T-helper 1 cell (primary cell): ENCODE measurements at regions not wholly inside any gene's neighbourhood (a gene's known extent, or its start where the extent isn't known, plus 50 kb on each side); places are given as distances from the start of the nearest gene placed in this dataset.
"Not testable (repeated sequence)": the region's sequence is repeated elsewhere in the genome, so short reads cannot be mapped to it uniquely, and the experiment has no call there.

Experiments
- DNase-seq, 5 donors: peaks; one replicate each; pipeline ENCODE4 v3.0.0-alpha.2; 2012 to 2020

DNA sequence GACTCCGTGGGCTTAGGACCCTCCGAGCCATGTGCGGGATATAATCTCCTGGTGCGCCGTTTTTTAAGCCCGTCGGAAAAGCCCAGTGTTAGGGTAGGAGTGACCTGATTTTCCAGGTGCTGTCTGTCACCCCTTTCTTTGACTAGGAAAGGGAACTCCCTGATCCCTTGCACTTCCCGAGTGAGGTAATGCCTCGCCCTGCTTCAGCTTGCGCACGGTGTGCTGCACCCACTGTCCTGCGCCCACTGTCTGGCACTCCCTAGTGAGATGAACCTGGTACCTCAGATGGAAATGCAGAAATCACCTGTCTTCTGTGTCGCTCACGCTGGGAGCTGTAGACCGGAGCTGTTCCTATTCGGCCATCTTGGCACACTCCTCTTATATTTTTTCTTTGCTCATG, 95.1 kb upstream of the FRMD4B start:
- not testable (repeated sequence) for DNase-seq

DNA sequence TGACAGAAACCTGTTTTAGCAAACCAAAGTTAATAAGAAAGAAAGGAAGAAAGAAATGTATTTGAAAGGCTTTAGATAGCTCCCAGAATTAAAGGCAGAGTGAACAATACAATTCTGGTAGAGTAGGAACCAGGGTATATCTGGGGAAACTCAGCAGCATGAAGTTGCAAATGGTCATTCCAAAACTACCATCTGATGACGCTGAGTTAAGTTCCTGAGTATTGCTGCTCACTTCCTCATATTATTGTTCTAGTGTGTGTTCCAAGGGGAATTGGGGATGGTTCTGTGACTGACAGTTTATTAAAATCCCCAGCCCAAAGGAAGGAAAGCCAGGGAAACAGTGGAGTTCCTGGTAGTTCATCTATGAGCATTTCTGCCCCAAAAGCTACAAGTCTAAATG, 88.3 kb upstream of the FRMD4B start:
- no peak for DNase-seq

DNA sequence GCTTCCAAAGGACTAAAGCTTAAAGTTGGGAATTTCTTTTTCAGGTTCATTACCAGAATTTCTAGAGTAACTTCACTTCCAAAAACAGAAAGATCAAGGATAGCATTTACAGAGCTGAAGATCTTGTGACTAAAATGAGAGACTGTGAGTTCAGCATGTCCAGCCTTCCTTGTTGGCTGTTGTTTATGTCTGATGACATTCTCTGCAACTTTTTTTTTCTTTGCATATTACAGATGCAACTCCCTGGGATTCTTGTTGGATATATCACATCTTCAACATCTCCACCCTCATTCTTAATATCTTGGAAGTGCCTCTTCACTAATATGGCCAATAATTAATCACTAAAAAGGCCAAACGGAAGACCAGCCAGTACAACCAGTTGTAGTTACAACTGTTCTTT, 86.2 kb upstream of the FRMD4B start:
- no peak for DNase-seq

DNA sequence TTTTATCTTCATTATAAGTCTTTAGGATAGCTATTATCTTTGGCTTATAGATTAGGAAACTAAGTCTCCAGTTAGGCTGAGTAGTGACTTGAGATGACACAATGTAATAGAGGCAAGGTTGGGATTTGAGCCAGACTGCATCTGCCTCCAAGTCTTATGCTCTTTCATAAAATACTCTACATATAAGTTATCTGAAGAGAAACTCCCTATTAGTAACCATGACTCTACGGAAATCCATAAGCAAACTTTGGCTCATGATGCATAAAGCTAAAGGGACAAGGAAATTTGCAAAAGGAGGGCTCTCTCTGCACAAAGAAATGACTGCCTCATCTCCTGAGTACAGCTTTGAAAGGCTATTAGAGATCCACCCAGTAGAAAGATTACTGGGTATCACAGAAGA, 77.6 kb upstream of the FRMD4B start:
- DNase-seq: no peak

DNA sequence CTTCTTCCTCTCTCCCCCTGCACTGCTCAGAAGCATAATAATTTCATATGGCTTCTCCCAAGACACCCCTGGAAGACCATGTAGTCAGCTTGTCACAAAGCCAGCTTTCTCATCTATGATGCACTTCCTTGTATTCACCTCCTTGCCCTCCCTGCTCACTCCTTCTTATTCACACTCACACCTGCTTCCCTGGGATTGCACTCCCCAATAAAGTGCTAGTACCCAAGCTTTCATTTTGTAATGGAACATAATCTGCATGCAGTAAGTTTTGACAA, 76.9 kb upstream of the FRMD4B start:
- DNase-seq: no peak

DNA sequence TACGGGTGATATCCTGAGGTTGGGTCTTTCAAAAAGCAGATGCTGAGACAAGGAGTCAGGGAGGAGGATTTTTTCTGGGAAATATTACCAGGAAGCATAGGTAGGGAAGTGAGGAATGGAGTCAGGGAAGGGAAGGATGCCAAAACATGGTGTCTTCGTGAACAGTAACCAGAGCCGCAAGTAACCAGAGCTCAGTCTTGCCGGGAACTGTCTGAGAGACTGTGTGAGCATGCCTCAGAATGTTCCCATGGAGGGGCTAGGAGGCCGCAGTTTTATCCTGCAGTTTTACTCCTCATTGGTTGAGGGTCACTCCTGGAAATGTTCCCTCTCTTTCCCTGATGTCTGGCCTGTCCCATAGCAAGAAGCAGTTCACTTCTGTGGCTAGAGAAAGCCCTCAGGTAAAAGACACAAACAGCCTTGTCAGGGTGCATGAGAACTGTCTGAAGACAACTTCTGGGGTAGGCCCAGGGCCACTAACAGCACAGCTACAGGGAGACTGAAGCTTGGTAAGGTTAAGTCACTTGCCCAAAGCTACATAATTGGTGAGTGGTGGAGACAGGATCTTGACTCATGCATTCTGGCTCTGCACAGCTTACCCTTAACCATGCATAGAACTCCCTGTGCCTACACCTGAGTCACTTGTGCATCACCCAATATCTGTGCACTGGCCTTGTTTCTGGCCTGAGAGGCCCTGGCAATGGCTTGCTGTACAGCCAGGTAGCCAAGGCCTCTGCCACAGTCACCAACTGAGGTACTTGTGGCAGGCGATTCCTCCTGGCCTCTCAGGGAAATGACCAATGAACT, 76.3 kb upstream of the FRMD4B start:
- DNase-seq: no peak

DNA sequence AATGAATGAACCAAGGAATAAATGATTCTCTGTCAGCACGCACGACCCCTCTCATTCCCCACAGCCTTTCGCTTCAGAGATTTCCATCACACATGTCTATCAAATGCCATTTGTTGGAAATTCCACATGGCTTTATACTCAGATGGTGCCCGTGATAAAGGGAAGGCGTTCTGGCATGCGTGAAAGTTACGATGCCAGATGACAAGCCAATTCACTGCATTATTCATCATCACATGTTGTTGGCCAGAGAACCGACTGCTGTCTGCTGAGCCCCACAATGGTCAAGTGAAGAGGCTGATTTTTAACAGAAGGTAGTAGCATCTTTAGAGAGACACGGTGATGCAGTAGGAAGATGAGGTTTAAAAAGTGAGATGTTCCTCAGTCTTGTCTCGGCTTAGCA, 74.1 kb upstream of the FRMD4B start:
- DNase-seq: no peak

DNA sequence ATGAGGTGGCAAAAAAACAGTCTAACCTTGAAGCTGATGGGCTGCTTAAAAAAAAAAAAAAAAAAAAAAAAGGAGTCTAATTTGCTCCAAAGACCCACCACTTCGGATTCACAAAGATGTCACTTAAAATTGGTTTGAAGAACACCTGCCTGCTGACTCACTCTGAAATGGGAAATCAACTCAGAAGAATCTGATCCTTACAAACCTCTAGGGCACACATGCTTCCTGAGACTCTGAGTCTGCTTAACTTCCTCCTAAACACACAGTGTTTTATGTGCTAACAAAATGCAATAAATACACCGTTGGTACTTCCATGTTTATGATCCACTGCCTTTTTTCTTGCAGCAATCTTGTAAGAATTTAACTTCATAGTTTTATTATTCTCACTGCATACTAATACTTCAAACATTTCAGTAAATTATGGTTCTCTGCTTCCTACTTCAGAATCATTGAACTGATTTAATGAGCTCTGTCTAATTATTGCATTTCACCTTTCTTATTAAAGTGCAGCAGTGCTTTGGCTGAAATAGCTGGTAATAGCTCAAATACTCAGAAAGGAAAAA, 73.0 kb upstream of the FRMD4B start:
- no peak for DNase-seq

DNA sequence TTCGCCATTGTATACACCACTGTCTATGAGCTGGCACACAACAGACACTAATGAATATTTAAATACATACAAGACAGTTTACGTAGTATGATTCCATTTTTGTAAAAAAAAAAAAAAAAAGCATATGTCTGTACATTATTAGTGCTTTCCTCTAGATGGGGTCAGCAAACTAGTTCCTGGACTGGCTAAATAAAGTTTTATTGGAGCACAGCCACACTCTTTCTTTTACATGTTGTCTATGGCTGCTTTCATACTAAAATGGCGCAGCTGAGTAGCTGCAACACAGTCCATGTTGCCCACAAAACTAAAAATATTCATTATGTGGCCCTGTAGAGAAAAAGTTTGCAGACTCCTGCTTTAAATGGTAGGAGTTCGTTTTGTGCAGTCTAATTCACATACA, 70.7 kb upstream of the FRMD4B start:
- DNase-seq: no peak

DNA sequence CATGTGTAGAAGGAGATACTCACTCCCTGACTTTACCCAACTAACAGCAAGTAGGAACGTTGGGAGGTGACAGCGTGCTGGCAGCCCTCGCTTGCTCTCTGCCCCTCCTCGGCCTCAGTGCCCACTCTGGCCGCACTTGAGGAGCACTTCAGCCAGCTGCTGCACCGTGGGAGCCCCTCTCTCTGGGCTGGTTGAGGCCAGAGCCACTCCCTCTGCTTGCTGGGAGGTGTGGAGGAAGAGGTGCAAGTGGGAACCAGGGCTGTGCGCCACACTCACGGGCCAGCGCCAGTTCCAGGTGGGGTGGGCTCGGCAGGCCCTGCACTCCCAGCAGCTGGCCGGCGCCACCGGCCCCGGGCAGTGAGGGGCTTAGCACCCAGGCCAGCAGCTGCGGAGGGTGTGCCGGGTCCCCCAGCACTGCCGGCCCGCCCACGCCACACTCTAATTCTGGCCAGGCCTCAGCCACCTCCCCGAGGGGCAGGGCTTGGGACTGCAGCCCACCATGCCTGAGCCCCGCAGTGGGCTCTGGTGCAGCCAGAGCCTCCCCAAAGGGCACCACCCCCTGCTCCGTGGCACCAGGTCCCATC, 68.4 kb upstream of the FRMD4B start:
- no peak for DNase-seq

DNA sequence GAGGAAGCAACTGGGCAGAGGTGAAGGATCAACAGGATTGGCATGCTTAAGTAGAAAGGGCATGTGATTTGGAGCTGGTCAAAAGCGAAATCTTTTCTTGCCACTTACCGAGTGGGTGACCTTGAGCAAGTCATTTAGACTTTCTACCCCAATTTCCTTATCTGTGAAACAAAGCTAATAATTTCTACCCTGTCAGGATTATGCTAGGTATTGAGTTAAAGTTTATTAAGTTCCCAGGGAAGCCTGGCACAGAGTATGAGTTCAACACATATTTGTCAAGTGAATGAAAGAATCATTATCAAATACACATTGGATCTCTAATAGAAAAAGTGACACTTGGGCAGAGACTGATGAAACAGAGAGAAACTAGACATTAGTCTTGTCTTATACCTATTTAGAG, 66.4 kb upstream of the FRMD4B start:
- no peak for DNase-seq

DNA sequence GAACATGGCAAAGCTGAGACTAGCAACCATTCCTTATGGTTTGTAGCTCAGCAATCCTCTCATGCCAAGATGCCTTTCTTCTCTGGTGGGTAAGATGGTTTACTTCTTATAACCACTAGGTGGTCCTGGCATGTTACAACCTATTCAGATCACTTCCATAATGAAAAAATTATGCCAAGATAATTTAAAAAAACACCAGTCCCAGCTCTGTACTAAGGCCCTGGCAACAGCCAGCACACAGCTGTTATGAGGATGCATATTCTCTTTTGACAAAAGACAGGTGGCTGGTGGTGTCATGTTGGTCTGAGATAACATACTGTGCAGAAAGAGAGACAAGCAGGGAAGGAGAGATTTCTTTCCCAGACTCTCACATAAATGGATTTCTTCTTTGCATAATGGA, 65.7 kb upstream of the FRMD4B start:
- no peak for DNase-seq

DNA sequence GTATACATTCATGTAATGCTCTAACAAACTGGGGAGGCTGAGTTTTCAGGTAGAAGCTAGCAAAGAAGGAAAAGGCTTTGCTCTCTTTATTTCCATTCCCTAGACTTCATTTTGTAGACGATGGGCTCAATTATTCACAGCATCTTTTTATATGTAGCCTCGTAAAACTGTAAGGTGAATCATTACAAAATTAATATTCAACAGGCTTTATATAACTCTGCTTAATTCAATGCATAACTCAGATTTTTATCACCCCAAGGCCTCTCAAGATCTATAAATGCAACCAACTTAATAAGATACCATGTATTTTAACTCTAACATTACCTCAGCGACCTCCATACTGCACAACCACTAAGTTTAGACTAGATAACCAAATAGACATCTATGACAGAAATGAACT, 63.0 kb upstream of the FRMD4B start:
- no peak for DNase-seq

DNA sequence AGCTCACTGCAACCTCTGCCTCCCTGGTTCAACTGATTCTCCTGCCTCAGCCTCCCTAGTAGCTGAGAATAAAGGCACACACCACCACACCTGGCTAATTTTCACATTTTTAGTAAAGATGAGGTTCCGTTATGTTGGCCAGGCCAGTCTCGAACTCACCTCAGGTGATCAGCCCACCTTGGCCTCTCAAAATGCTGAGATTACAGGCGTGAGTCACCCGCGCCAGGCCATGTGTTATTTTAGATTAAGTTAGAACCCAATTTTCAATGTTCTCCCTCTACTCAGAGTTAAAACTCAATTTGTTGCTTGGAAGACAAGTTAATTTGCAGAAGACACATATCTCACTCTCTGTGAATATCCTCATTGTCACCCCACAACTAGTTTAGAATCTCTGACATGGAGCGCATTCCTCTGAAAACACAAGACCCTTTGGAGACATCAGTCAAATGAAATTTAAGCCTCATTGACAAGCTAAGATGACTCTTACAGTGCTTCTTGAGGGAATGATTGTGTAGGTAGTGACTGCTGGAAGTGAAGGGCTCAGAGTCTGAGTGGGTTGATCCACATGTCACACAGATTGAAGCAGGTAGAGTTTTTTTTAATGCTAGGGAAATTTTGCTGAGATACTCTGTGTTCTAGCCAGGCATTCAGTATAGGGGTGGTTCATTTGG, 60.6 kb upstream of the FRMD4B start:
- no peak for DNase-seq

DNA sequence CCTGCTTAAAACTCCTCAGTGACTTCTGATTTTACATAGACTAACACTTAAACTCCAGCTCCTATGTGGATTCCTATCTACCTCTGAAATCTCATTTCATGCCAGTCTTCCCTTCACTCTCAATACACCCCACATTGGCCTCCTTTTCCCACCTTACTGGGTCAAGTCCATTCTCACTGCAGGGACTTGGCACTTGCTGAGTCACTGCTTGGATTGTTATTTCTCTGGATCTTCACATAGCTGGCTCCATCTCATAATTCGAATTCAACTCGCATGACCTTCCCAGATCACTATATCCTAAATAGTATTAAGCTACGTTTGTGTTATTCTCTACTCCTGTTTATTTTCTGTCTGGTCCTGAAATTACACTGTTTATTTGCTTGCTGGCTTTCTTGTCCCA, 59.6 kb upstream of the FRMD4B start:
- DNase-seq: no peak

DNA sequence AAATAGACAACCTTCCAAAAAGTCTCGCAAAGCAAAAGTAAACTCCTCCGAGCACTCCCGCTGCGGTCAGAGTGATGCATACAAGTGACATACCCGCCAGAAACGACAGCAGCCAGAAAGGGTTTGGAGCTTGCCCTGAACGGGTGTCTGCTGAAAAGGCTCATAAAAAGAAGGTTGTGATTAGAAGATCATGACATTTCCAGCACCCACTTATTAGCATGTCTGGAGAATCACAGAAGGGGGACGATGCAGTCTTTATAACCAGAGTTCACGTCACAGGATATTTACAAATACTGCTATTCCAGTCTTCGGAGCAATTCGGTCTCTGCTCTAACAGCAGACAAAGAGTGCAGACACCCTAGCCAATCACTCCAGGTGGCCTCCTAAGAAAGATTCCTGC, 59.1 kb upstream of the FRMD4B start:
- no peak for DNase-seq

DNA sequence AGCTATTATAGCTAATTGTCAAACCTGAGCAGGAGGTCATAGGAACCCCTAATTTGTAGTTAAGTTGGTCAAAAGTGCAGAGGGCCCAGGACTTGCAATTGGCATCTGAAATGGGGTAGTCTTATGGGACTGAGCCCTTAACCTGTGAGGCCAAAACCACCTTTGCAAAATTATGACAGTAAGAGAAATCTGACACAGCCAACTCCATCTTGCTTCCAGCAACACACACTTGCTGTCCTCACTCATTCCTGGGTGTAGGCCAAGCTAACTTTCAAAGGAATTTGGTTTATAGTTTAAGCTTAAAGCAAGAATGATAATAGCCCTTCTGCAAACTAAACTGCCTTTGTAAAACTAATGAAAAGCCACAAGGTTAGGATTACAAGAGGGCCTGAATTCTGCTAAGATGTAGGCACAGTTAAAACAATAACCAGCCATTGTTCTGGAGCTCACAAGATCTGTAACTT, 57.6 kb upstream of the FRMD4B start:
- DNase-seq: no peak

DNA sequence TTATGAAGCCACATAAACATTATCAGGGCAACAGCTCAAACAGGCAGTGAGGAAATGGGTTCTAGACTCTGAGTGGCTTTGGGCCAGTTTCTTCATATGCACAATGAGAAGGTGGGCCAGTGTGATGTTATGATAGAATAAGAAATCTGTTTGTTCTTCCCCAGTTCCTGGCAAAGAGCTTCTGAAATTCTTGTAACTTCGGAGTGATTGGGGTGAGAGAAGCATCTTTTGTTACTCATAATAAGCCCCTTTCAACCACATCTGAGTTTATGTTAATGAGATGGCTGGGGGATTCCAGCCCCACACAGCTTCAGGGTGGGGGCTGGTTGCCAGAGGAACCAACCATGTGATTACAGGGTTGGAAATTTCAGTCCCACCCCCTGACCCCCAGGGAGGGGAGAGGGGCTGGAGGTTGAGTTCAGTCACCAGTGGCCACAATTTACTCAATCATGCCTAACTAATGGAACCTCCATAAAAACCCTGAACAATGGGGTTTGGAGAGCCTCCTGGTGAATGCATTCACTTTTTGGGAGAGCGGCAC, 57.0 kb upstream of the FRMD4B start:
- DNase-seq: peak in 1 of 5 donors; percentile 13

DNA sequence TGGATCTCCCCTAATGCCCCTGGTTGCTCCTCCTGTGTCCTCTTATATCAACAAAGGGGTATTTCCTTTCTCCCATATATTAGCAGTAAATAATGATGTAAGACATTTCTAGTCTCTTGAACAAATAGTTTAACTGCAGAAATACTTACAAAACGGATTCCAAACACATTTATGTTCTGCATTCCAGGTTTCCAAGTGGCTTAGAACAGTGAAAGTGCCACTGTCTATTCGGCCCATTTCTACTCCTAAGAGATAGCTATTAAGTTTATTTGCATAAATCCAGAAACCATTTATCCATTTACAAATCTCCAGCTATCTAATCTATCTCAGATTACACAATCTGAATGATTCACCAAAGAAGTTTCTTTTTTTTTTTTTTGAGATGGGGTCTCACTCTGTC, 55.8 kb upstream of the FRMD4B start:
- DNase-seq: no peak

DNA sequence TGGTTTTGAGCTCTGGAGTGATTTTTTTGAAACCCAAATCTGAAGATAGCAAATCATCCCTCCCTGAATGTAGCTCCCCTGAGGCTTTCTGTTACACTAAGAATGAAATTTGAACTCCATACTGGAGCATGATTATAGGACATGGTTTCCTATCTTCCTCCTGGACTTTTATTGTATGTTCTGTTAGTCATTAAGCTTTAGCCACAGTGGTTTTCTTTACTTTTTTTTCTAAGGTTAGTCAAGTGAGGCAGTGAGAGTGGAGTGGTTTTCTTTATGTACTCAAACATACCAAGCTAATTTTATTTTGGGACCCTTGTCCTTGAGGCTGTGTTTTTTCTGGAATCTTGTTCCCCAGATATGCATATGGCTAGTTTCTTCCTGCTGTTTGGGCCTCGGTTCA, 55.2 kb upstream of the FRMD4B start:
- no peak for DNase-seq

DNA sequence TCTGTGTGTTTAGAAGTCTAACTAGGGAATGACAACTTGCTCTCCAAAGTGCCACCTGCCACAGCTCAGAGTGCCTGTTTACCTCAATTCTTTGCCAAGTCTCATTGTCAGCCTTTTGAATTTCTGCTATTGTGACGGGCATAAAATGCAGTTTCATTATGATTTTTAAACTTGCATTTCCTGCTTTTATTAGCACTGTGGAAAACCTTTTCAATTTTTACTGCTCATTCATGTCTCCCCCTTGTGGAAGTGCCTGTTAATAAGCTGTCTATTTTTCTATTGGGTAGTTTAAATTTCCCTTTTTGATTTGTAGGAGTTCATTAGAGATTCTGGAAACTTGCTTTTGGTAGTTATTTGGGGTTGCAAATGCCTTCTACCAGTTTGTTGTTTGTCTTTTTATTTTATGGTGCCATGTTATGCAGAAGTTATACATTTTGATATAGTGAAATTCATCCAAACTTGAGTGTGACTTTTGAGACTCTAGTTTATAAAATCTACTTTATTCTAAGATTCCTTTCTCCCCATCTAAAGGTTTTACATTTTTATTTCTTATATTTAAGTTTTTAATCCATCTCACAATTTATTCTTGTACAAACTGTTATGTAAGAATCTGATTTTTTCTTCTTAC, 53.9 kb upstream of the FRMD4B start:
- peak in 1 of 5 donors; percentile 23 for DNase-seq

DNA sequence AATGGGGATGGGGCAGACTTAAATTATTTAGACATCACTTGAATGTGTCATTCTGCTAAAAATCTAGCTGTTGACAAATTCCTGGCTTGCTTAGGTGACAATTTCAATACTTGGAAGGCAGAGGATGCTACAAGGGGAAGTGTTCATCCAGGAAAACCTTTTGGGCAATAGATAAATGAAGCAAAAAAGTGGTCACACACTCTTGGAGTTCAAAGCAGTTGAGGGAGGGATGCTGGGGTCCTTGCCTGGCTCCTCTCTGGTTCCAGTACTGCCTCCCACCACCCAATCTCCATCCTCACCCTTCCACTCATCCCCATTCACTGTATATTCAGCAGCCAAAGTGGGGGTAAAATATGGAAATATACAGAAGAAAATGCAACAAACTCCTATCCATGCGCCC, 52.6 kb upstream of the FRMD4B start:
- DNase-seq: no peak
